Endothelial cell of umbilical vein (primary cell): ENCODE measurements at regions not wholly inside any gene's neighbourhood (a gene's known extent, or its start where the extent isn't known, plus 50 kb on each side); places are given as distances from the start of the nearest gene placed in this dataset.

Experiments
- EZH2 ChIP-seq: IDR thresholded peaks from 2 replicates; pipeline ENCODE4 v1.6.1; 2012; ENCODE audit warnings: borderline replicate concordance, low read depth, mild to moderate bottlenecking, moderate library complexity, low read length, inconsistent platforms; ENCODE audit not compliant: severe bottlenecking
- FOS ChIP-seq: IDR thresholded peaks from 2 replicates; pipeline ENCODE4 v1.6.1; 2011; ENCODE audit warnings: mild to moderate bottlenecking, low read length, moderate library complexity, borderline replicate concordance; ENCODE audit not compliant: insufficient read depth
- JUN ChIP-seq: IDR thresholded peaks from 2 replicates; pipeline ENCODE4 v1.6.1; 2011; ENCODE audit warnings: borderline replicate concordance, low read depth; ENCODE audit not compliant: insufficient read length, insufficient read depth
- POLR2A ChIP-seq: IDR thresholded peaks from 2 replicates; pipeline ENCODE4 v1.6.1; 2012; ENCODE audit warnings: low read depth, mild to moderate bottlenecking, control low read depth, low read length
- POLR2AphosphoS5 ChIP-seq: IDR thresholded peaks from 2 replicates; pipeline ENCODE4 v1.6.1; 2012; ENCODE audit warnings: low read depth, mild to moderate bottlenecking, control low read depth, low read length, moderate library complexity; ENCODE audit not compliant: insufficient read depth
- TF ChIP-seq, protein P1 (sequence below), 2 donors: IDR thresholded peaks; 1 replicate in 1 of 2; 2 replicates in 1 of 2; pipeline ENCODE4 v1.5.1; 2011; ENCODE audit warnings: low read length in 2 of 2, mild to moderate bottlenecking in 2 of 2, moderate library complexity in 2 of 2, control low read depth in 1 of 2, inconsistent platforms in 1 of 2, low read depth in 1 of 2; ENCODE audit not compliant: insufficient read depth in 1 of 2; ENCODE audit errors: extremely low read depth in 1 of 2
- TF ChIP-seq, protein P2 (sequence below): IDR thresholded peaks from 2 replicates; pipeline ENCODE4 v1.6.1; 2011; ENCODE audit not compliant: insufficient read depth, insufficient read length

DNA sequence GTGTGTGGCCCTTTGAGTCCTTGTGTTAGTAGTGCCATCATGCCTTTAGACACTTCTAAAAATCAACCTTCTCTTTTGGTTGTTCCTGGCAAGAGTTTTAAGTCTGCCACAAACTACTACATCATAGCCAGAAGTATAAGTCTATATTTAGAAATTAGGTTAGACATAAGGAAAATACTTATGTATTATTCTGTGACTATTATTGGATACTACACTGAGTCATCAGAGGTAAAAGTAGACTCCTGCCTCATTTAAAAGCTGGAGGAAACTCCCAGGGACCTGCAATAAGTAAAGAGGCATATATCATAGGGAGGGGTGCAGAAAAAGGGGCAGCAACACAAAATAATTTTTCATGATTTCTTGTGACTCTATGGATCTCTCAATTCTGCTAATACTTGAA lies 99.4 kb upstream of the OSR1 start:
- TF ChIP-seq FOS (no peak), POLR2A (no peak), EZH2 (no peak), POLR2AphosphoS5 (no peak), JUN (no peak)
- TF ChIP-seq, protein P1, sequence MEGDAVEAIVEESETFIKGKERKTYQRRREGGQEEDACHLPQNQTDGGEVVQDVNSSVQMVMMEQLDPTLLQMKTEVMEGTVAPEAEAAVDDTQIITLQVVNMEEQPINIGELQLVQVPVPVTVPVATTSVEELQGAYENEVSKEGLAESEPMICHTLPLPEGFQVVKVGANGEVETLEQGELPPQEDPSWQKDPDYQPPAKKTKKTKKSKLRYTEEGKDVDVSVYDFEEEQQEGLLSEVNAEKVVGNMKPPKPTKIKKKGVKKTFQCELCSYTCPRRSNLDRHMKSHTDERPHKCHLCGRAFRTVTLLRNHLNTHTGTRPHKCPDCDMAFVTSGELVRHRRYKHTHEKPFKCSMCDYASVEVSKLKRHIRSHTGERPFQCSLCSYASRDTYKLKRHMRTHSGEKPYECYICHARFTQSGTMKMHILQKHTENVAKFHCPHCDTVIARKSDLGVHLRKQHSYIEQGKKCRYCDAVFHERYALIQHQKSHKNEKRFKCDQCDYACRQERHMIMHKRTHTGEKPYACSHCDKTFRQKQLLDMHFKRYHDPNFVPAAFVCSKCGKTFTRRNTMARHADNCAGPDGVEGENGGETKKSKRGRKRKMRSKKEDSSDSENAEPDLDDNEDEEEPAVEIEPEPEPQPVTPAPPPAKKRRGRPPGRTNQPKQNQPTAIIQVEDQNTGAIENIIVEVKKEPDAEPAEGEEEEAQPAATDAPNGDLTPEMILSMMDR (IDR thresholded peaks at IDR 0.05; ENCODE audit: extremely low read depth in 1 of 2, insufficient read depth in 1 of 2, low read depth in 1 of 2, low read length in 2 of 2): no peak
- TF ChIP-seq, protein P2, sequence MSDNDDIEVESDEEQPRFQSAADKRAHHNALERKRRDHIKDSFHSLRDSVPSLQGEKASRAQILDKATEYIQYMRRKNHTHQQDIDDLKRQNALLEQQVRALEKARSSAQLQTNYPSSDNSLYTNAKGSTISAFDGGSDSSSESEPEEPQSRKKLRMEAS: no peak
